ENCODE measurements at regions not wholly inside any gene's neighbourhood (a gene's known extent, or its start where the extent isn't known, plus 50 kb on each side); places are given as distances from the start of the nearest gene placed in this dataset.

- Histone ChIP-seq H3K4me1 (no peaks in the 10 kb centered on the region), H3K9me3 (no peaks in the 10 kb centered on the region), H3K27me3 (no peaks in the 10 kb centered on the region), H3K36me3 (no peaks in the 10 kb centered on the region), H3K27ac (no peak overlapping the region), H3K4me3 (no peak overlapping the region)
- intact Hi-C loops (cut with DNase I; ENCODE audit: low total_unique reads), result no loop called here
- no peak for TF ChIP-seq POLR2A (IDR thresholded peaks at IDR 0.05)
- TF ChIP-seq, protein P1, sequence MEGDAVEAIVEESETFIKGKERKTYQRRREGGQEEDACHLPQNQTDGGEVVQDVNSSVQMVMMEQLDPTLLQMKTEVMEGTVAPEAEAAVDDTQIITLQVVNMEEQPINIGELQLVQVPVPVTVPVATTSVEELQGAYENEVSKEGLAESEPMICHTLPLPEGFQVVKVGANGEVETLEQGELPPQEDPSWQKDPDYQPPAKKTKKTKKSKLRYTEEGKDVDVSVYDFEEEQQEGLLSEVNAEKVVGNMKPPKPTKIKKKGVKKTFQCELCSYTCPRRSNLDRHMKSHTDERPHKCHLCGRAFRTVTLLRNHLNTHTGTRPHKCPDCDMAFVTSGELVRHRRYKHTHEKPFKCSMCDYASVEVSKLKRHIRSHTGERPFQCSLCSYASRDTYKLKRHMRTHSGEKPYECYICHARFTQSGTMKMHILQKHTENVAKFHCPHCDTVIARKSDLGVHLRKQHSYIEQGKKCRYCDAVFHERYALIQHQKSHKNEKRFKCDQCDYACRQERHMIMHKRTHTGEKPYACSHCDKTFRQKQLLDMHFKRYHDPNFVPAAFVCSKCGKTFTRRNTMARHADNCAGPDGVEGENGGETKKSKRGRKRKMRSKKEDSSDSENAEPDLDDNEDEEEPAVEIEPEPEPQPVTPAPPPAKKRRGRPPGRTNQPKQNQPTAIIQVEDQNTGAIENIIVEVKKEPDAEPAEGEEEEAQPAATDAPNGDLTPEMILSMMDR (IDR thresholded peaks at IDR 0.05), result no peak
- no peak for DNase-seq
Measured at GRCh38 chr5:74459984-74460383, 180.5 kb downstream of the ENC1 start.

GRCh38 chr5:74457876-74458275 is 182.7 kb downstream of the ENC1 start:
- intact Hi-C loops (cut with DNase I; ENCODE audit: low total_unique reads), result no loop called here
- no peak overlapping the region for H3K4me3 ChIP-seq
- TF ChIP-seq, protein P1 (IDR thresholded peaks at IDR 0.05), result no peak
- no peak for TF ChIP-seq POLR2A (IDR thresholded peaks at IDR 0.05)
- H3K9me3 ChIP-seq, result no peaks in the 10 kb centered on the region
- no peak for DNase-seq
- H3K36me3 ChIP-seq, result no peaks in the 10 kb centered on the region
- no peaks in the 10 kb centered on the region for H3K27me3 ChIP-seq
- no peak overlapping the region for H3K27ac ChIP-seq
- no peaks in the 10 kb centered on the region for H3K4me1 ChIP-seq

DNA sequence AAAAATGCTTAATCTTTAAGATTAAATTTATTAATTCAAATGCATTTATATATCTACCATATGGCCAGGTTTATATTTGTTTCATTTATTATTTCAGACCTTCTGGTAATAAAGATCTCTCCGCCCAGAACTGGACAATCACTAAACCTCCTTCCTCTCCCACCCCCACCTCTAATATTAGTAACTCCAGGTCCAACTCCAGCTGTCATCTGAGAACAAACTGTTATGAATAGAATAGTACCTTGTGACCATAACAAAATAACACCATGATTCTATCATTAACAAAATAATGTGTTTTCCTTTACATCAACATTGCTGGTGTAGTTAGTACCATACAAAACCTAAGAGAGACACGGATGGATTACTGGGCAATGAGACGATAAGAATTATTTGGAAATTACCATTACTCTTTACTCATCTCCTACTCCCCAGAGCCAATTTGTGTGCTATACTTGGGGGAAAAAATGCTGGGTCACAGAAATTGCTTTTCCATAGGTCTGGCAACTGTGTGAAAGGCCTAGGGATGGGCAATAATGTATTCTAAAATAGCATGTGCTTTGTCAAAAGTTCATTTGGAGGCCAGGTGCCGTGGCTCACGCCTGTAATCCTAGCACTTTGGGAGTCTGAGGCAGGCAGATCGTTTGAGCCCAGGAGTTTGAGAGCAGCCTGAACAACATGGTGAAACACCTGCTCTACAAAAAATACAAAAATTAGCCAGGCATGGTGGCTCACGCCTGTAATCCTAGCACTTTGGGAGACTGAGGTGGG is 186.1 kb downstream of the ENC1 start:
- Histone ChIP-seq H3K9me3 (no peaks in the 10 kb centered on the region), H3K4me1 (no peaks in the 10 kb centered on the region), H3K27ac (no peak overlapping the region), H3K4me3 (no peak overlapping the region), H3K36me3 (no peaks in the 10 kb centered on the region), H3K27me3 (no peaks in the 10 kb centered on the region)
- intact Hi-C loops (cut with DNase I; ENCODE audit: low total_unique reads), result no loop called here
- no peak for DNase-seq
- no peak for TF ChIP-seq POLR2A (IDR thresholded peaks at IDR 0.05)
- TF ChIP-seq, protein P1 (IDR thresholded peaks at IDR 0.05), result no peak

DNA sequence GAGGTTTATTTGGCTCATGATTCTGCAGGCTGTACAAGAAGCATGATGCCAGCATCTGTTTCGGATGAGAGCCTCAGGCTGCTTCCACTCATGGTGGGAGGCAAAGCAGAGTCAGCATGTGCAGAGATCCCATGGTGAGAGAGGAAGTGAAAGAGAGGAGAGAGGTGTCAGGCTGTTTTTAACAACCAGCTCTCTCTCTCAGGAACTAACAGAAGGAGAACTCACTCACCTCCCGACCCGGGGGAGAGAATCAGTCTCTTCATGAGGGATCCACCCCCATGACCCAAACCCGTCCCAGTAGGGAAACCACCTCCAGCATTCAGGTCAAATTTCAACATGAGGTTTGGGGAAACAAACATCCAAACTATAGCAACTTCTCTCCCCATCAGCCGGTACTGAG is 187.7 kb downstream of the ENC1 start:
- DNase-seq, result no peak
- Histone ChIP-seq H3K4me1 (no peaks in the 10 kb centered on the region), H3K27me3 (no peaks in the 10 kb centered on the region), H3K27ac (no peak overlapping the region), H3K9me3 (no peaks in the 10 kb centered on the region), H3K4me3 (no peak overlapping the region), H3K36me3 (no peaks in the 10 kb centered on the region)
- no peak for TF ChIP-seq POLR2A (IDR thresholded peaks at IDR 0.05)
- TF ChIP-seq, protein P1 (IDR thresholded peaks at IDR 0.05), result no peak
- intact Hi-C loops (cut with DNase I; ENCODE audit: low total_unique reads), result no loop called here

DNA sequence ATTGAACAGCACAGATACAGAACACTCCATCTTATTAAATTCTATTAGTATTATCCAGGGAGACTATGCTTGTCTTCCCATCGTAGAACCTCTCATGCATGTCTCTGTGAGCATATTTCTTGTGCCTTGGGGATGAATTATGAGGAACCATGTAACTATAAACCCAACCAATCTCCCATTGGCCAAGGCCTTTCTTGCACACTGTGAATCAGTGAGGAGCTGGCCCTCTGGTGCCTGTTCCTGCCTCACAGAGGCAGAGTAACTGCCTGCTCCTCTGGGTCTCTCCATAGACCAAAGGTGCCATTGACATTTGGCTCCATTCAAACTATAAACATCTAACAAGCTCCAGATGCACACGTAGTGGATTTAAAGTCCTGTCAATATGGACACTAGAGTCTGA is 190.4 kb downstream of the ENC1 start:
- Histone ChIP-seq H3K27ac (no peak overlapping the region), H3K36me3 (no peaks in the 10 kb centered on the region), H3K4me3 (no peak overlapping the region), H3K4me1 (no peaks in the 10 kb centered on the region), H3K9me3 (no peaks in the 10 kb centered on the region), H3K27me3 (no peaks in the 10 kb centered on the region)
- DNase-seq, result no peak
- intact Hi-C loops (cut with DNase I; ENCODE audit: low total_unique reads), result no loop called here
- TF ChIP-seq, protein P1 (IDR thresholded peaks at IDR 0.05), result no peak
- TF ChIP-seq POLR2A (IDR thresholded peaks at IDR 0.05), result no peak

Measured in uterus (tissue), 3 donors.